Erythroblast (primary cell): ENCODE measurements at regions not wholly inside any gene's neighbourhood (a gene's known extent, or its start where the extent isn't known, plus 50 kb on each side); places are given as distances from the start of the nearest gene placed in this dataset.

Source experiments
- GATA1 ChIP-seq: IDR thresholded peaks from 2 replicates; pipeline ENCODE4 v1.6.1; 2011; ENCODE audit warnings: low read depth, mild to moderate bottlenecking, control low read depth, low read length, moderate library complexity
- POLR2A ChIP-seq: IDR thresholded peaks from 2 replicates; pipeline ENCODE4 v1.6.1; 2011; ENCODE audit warnings: mild to moderate bottlenecking, low read length

DNA sequence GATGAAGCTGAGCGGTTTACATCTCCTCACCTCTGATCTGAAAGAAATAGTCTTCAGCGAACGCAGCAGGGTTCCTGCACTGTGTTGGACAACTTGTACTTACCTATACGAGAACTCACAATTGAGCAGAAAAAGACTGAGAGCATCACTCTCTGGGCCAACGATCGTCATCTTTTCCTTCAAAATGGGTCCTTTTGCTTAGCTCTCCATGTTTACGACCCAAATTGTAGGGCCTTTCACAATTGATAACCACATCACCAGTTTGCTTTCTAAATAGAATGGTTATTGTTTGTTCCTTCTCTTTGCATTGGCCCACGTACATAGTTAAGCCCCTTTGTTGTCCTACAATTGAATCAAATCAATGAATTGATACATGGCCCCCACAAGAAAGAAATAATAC lies 110.0 kb upstream of the DMRT1 start:
- TF ChIP-seq POLR2A: no peak
- TF ChIP-seq GATA1: no peak
